ENCODE measurements at regions not wholly inside any gene's neighbourhood (a gene's known extent, or its start where the extent isn't known, plus 50 kb on each side); places are given as distances from the start of the nearest gene placed in this dataset.

- no peak for TF ChIP-seq CTCF (IDR thresholded peaks at IDR 0.05; ENCODE audit: low read depth, low read length, missing control alignments)
- in situ Hi-C loops (cut with HindIII; ENCODE audit: low sequenced_read_pairs), result no loop called here
- no peak overlapping the region for H3K4me3 ChIP-seq (ENCODE audit: low read depth, low read length)
- DNase-seq (ENCODE audit: low read depth), result no peak
Observed at GRCh38 chr1:244212219-244212618, 161.1 kb downstream of the ZBTB18 start.

- no peak overlapping the region for H3K4me3 ChIP-seq (ENCODE audit: low read depth, low read length)
- in situ Hi-C loops (cut with HindIII; ENCODE audit: low sequenced_read_pairs), result no loop called here
- TF ChIP-seq CTCF (IDR thresholded peaks at IDR 0.05; ENCODE audit: low read depth, low read length, missing control alignments), result no peak
- no peak for DNase-seq (ENCODE audit: low read depth)
Observed at GRCh38 chr1:244212797-244213475, 161.9 kb downstream of the ZBTB18 start.

GRCh38 chr1:244214009-244214967, 163.2 kb downstream of the ZBTB18 start:
- TF ChIP-seq CTCF (IDR thresholded peaks at IDR 0.05; ENCODE audit: low read depth, low read length, missing control alignments), result no peak
- in situ Hi-C loops (cut with HindIII; ENCODE audit: low sequenced_read_pairs), result no loop called here
- no peak overlapping the region for H3K4me3 ChIP-seq (ENCODE audit: low read depth, low read length)
- peak; percentile 99 for DNase-seq (ENCODE audit: low read depth)

GRCh38 chr1:244216836-244217235, 165.8 kb downstream of the ZBTB18 start:
- no peak for DNase-seq (ENCODE audit: low read depth)
- no peak for TF ChIP-seq CTCF (IDR thresholded peaks at IDR 0.05; ENCODE audit: low read depth, low read length, missing control alignments)
- in situ Hi-C loops (cut with HindIII; ENCODE audit: low sequenced_read_pairs), result no loop called here
- H3K4me3 ChIP-seq (ENCODE audit: low read depth, low read length), result no peak overlapping the region

- DNase-seq (ENCODE audit: low read depth), result no peak
- no peak for TF ChIP-seq CTCF (IDR thresholded peaks at IDR 0.05; ENCODE audit: low read depth, low read length, missing control alignments)
- in situ Hi-C loops (cut with HindIII; ENCODE audit: low sequenced_read_pairs), result no loop called here
- no peak overlapping the region for H3K4me3 ChIP-seq (ENCODE audit: low read depth, low read length)
Observed at GRCh38 chr1:244217711-244218110, 166.6 kb downstream of the ZBTB18 start.

- TF ChIP-seq CTCF (IDR thresholded peaks at IDR 0.05; ENCODE audit: low read depth, low read length, missing control alignments), result no peak
- DNase-seq (ENCODE audit: low read depth), result no peak
- H3K4me3 ChIP-seq (ENCODE audit: low read depth, low read length), result no peak overlapping the region
- in situ Hi-C loops (cut with HindIII; ENCODE audit: low sequenced_read_pairs), result no loop called here
Observed at GRCh38 chr1:244218220-244218619, 167.1 kb downstream of the ZBTB18 start.
